HG03575 (cell line): ENCODE measurements at regions not wholly inside any gene's neighbourhood (a gene's known extent, or its start where the extent isn't known, plus 50 kb on each side); places are given as distances from the start of the nearest gene placed in this dataset.

Experiments used
- ATAC-seq: cut with Tn5 transposase; IDR thresholded peaks from one replicate; pipeline ENCODE4 v1.9.1; 2021; ENCODE audit not compliant: unreplicated experiment, insufficient number of reproducible peaks, low FRiP score; ENCODE audit errors: extremely low read depth

DNA sequence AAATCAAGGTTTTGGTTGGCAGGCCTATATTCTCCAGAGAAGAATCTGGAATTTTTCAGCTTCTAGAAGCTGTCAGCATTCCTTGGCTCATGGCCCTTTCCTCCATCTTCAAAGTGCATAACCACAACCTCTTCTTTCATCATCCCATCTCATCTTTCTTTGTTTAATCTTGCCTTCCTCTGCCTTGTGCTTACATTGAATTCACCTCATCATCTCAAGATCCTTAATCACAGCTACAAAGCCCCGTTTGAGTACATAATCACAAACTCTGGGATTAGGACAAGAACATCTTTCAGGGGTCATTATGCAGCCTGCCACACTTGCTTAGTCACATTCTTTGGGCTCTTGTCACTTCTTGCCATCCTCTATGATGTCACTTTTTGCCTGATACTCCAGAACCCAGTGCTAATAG lies 130.3 kb downstream of the FOXD1 start:
- no peak for ATAC-seq

DNA sequence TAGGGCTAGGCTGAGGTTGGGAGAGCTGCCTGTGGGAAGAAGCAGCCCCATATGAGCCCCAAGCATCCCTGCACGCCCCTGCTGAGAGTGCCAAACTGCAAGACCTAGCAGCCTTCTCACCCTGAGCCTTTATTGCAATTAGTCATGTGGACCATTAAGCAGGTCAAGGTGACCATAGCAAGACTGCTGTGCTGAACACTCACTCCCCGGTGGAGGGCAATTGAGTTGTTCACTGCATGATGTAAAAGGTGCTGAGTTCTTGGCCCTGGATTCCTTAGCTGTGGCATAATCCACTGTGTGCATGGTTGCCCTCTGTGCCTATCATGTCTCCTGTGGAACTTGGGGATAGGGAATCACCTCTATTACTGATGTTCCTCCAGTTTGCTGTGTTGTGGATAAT lies 131.1 kb downstream of the FOXD1 start:
- ATAC-seq: no peak

DNA sequence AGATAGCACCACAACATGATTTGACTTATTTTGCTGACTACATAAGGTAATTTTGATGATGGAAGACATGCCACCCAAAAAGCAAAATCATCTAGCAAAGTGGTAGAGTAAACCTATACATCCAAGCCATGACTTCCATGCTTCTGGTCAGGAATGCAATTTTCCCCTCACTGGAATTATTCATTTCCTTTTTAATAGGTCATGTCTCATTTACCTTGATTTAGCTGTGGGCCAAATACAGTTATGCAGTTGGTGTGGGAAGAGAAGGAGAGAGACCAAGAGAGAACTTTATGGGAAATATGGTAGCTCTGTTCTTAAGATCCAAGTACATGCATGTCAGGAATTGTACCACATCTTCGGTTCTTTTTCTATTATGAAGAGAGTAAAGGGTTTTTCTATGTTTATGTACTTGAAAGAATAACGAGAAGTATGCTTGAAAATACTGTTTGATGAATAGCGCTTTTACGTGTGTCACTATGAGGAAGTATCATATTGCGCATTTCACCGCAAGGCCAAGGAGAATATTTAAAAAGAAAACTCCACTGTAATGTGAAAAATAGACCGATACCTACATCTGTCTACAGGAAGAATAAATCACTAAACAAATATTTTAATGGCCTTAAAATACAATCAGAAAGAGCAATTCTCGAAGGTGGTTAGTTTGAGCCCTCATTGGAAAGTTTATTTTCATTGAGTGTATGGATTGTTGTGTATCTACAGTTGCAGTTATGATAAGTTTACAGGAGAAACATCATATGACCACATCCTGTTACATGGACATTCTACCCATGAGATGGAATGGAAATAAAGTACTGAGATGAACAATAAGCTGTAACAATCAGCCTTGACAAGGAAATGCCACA lies 134.0 kb downstream of the FOXD1 start:
- ATAC-seq: no peak

DNA sequence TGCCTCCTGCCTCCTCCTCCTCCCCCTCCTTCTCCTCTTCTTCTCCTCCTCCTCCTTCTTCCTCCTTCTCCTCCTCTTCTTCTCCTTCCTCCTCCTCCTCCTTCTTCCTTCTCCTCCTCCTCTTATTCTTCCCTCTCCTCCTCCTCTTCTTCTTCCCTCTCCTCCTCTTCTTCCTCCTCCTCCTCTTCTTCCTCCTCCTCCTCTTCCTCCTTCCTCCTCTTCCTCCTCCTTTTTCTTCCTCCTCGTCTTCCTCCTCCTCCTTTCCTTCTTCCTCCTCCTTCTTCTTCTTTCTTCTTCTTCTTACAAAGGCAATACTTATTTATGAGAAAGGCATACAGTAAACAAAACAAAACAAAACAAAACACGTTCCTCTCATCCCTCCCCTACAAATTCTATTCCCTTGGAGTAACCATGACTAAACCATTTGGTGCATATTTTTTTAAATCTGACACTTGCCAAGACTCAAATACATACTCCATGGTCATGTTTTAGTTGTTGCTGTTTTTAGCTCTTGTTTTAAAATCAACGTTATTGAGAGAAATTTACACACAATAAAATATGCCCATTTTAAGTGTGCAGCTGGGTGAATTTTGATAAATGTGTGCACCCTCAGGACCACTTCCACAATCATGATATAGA lies 135.6 kb downstream of the FOXD1 start:
- ATAC-seq: no peak

DNA sequence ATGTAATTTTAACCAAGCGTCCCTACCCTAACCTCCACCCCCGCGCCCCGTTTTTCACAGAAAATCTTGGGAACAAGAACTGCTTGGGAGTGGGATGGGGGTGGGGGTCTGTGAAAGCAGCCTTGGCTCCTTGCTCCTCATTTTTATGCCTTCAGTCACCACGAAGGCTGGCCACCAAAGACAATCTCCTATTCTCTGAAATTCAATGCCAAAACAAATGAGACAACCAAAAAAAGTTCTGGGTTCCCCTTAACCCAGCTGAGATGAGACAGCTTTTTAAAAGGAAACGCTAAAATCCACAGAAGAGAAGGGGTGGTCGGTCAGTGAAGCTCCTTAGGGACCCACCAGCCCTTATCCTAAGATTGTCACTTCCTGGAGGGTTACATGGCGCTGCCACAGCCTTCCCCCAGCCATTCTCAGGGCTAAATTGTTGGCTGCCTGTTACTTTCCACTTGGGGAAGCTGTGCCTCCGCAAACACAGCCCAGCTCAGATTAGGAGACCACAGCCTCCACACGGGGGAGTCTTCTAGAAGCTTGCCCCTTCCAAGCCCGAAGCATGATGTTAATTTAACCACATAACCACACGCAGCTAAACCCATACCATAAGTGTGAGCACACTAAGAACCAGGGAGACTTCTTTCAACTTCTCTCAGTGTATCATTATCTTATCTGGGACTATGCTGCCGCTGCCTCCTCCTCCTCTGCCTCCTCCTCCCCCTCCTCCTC lies 136.3 kb downstream of the FOXD1 start:
- ATAC-seq: no peak

DNA sequence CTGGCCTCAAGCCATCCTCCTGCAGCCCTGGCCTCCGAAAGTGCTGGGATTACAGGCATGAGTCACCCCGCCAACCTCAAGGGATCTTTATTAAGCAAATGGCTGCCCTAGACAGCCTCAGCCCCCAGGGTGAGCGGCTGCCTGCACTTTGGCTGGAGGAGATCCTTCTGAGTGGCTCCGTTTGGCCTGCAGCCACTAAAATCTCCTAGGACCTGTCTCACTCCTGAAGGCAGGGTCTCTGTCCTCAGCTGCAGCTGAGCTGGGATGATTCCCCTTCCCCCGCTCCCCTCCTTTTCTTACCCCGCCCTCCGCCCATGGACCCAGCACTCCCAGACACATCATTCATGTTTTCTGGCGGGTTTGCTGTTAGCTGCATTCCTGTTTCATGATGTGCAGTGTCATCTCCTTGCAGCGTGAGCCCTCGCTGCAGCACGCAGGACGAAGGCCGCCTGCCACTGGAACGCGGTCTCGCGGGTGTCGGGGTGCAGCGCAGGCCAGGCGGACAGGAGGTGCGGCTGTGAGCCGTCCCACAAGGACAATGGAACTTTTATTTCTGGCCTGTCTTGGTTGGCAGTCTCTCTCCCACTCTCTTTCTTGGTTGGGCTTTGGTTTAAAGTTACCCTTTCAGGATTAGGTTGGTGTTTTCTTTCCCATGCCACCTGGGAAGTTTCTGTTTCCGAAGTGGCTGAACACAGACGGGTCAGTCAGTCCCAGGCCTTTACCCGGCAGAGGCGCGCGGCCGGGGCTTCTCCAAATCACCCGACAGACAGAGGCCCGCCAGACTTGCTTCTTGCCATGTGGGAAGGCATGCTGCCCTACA lies 137.1 kb downstream of the FOXD1 start:
- no peak for ATAC-seq

DNA sequence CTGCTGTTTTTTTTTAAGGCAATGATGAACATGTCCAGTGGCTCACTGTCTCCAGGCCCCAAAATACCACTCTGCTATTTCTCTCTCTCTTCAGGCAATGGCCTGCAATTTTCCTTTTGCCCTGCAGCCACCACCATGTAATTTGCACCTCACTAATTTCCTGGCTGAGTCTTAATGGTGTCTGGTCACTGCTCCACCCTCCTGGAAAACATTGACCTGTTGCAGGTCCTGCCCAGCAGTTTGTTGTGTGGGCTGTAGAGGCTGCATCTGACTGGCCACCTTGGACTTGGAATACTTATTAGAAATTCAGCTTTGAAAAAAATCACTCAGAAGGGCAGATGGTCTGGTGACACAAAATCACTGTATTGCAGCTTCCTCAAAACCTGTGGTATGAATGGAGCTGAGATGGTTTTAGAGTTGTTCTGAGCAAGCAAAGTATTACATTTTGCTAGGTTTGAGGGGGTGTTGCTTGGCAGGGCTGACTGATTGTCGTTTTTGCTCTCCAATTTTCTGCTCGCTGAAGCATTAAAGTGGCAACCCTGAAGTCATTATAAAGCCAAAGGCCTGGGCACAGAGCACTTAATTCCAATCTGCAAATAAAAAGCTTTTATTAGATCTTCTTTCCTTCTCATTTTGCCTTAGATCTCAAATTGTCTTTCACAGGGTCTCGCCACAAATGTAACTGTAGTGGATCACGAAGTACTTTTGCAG lies 134.8 kb downstream of the TMEM174 start:
- ATAC-seq: no peak

DNA sequence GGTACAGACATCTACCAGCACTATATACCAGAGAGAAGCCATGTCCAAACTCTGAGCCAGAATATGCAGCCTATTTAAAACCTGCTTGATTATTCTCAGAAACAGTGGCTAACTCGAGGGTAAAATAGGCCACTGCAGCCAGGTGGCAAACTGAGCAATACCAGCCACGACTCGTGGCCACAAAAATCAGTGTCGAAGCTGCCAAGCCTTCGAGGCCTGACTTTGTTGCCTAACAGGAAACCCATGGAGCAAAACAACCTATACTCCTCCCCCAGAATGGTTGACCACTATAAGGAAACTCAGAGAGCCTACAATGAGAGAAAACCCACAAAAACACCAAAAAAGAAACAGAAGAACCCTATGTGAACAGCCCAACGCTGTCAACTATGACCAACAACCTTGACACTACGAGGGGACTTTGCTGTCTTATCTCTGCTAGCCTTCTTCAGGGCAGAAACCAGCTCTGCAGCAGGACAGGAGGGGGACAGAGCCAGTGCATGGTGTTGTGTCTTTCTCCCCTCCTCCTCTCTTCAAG lies 133.8 kb downstream of the TMEM174 start:
- ATAC-seq: no peak

DNA sequence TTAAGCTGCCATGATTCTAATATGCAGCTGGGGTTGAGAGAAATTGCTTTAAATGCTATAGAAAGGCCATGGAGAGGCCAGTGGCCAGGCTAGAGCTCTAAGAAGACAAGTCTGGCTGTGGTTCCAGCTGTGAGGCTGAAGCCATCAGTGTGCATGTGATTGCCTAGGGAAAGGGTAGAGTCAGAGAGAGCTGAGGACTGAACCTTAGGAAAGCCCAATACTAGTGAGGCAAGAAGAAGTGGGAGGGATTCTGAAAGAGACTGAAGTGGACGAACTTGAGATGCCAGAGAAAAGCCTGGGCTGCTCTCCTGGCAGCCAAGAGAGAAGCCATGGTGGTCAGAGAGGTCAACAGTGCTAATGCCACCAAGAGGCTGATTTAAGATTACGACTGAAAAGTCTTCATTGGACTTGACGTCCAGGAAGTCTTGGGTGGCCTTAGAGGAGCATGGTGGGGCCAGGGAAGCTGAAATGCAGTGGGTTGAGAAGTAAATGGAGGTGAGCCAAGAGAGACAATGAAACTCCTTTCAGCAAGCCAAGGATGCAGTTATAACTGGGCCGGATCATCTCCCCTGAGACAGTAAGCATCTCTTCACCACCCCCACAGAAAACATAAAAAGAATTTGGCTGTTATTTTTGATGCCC lies 133.2 kb downstream of the TMEM174 start:
- no peak for ATAC-seq

DNA sequence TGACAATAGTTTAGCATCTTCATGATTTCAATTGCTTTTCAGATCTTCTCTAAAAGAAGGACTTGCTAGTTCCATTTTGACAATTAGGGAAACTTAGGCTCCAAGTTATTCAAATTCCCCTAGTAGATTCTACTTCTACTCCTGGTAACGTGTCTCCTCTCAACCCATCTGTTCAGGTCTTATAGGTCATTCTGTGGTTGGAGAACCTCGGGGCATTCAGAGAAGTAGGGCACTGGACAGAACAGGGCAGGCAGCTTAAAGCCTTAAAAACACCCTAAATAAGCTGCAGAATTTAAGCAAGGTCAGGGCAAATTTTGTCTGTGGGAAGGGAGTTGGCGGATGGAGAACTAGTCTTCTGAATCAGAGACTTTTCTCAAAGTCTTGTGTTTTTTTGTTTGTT lies 132.4 kb downstream of the TMEM174 start:
- ATAC-seq: no peak

DNA sequence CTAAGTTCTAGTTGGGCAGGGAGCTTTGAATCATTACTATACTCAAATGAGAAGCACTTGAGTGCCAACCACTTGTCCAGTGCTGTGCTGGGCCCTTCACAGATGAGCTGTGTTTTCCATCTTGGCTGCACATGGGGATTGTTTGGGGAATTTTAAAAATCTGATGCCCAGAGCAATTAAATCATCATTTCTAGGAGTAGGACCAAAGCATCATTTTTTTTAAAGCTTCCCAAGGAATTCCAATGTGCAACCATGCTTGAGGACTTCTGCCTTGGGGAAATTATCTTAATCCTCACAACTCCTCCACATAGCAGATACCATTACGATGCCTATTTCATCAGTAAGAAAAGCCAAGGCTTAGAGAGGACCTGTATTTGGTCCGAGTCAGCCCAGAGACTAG lies 131.4 kb downstream of the TMEM174 start:
- ATAC-seq: no peak

DNA sequence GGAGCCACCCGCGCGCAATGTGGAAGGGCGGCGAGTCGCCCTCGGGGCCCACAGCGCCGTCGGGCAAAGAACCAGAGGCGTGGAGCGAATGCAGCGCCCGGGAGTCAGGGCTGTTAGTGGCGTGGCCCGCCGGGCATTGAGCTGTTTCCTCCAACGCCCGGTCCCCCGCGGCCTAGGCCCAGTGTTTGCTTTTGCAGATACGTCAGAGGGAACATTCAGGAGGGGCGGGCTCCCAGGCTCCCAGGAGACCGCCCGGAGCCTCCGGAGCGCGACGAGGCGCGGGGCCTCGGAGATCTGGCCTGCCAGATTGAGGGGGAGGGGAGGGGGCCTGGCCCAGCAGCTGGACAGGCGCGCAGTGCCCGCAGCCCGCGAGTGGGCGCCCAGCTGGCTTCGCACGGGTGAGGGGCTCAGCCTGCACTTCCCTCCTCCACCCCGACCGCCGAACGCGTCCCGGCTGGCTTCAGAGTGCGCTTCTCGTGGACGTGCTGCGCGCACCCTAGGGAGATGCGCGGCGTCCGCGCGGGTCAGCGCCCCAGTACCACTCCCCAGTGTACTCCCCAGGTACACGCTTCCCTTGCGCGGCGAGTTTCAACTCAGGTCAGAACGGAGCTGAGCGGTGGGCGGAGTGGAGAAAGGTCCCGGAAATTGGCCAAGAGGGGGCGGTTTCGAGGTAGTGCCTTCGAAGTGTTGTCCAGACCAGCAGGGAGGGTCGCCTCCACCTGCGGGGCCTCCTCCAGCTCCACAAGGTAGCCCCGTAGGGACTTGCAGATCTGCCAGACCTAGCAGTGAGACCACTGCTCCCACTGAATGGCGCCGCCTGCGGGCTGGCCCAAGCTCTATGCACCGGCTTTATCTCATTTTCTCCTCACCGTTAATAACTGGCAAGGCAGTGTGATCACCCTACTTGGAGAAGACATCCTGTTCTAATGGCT lies 130.4 kb downstream of the TMEM174 start:
- ATAC-seq: no peak

DNA sequence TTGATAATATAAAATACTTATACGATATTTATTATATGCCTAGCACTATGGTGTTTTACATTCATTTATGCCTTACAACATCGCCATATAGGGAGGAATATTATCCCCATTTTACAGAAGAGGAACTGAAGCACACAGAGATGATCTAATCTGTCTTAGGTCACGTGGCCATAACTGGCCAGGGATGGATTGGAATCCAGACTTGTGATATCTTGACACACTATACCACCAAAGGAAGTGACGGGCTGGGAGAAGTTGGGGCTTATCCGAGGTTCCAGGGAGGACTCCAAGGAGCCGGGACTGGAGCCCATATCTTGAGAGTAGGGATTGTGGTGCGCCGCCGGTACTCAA lies 129.8 kb downstream of the TMEM174 start:
- ATAC-seq: no peak

DNA sequence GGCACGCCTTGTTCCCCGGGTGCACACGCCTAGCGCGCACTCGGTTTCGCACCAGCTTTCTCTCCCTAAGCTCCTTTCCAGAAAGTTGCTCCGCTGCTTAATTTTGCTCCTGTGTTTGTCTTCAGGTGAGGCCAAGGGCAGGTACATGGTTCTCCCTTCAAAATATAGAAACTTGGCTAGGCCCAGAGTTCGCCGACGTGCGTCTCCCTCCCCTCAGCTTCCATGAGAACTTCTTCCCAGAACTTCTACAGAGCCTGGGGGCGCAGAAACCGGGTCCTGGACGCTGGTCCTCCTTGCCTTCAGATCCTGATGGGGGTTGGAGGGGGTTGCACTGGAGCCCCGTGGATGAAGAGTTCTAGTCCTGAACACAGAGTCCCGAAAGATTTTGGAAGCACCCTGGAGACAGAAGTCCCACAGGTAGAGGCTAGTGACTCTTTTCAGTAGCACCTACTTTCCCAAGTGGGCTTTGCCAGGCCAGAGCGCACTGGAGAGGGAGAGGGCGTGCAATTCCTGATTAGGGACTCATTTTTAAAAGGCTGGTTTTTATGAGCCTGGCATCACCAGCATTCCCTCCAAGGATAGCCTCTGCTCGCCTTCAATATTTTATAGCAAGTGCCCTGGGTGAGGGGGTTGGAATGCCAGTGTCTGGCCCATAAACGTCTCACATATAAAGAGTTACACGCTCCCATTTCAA lies 128.4 kb downstream of the TMEM174 start:
- no peak for ATAC-seq

DNA sequence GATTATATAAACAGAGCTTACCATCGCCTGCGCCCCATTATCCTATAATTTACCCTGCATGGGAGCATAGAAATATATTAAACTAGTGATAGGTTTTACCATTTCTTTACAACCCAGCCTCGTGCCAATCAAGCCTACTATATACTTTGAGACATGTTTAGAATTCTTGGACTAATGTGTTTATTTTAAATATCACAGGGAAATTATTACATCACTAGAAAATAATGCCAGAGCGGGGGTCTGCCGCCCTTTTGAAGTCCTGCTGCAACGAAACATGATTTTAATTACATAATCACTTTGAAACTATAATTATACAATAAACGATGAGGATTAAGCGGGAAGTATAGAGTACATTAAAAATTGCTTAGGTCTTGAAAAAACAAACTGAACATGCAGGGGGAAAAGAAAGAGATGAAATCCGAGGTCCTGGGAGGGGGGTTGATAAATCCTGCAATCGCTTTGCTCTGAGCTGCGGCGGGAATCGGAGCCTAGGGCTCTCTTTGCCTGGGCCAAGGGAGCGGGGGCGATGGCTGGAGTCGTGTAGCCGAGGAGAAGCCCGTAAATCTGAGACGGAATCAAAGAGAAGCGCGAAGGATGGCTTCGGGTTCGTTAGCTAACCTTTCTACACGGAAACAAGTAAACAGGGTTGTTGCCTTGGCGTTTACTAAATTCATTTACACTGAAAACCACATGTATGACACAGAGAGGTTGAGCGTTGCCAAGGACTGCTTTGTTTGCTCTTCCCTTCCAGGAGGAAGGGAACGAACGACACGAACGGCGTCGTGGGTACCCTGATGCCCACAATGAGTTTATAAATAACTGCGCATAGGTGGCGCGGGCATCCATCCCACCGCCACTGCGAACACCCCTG lies 127.6 kb downstream of the TMEM174 start:
- no peak for ATAC-seq
